D721Med (cell line): ENCODE measurements at regions not wholly inside any gene's neighbourhood (a gene's known extent, or its start where the extent isn't known, plus 50 kb on each side); places are given as distances from the start of the nearest gene placed in this dataset.

ENCODE experiments used
- DNase-seq: peaks from one replicate; pipeline ENCODE4 v3.0.0; 2011; ENCODE audit warnings: low spot score; ENCODE audit not compliant: insufficient read length
- FAIRE-seq: peaks from 2 replicates; lab custom pipeline; 2011; peaks lifted over from hg19 to GRCh38; lab: Jason Lieb, UNC
- TF ChIP-seq, protein P1 (sequence below): IDR thresholded peaks from 2 replicates; pipeline ENCODE4 v1.5.1; 2012; ENCODE audit warnings: mild to moderate bottlenecking, control low read depth; ENCODE audit not compliant: insufficient read depth; ENCODE audit errors: missing control alignments

DNA sequence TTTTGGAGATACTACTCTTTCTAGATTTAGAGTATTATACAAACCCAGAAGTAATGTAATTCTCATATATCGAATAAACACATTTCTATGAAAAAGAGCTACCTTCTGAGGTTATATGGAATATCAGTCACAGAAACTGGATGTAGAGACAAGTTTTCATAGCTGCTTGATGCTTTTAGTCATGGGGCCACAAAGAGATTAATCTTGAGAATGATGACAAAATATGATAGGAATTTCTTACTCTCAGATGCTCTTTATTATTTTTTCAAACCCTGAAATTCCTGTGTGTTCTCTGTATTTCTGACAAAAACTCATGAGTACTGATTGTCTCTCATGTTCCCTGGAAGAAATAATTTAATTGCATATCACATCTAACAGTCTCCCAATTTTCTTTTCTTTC, 662.5 kb downstream of the RAPGEF2 start:
- DNase-seq (no peak), FAIRE-seq (no peak)
- TF ChIP-seq, protein P1, sequence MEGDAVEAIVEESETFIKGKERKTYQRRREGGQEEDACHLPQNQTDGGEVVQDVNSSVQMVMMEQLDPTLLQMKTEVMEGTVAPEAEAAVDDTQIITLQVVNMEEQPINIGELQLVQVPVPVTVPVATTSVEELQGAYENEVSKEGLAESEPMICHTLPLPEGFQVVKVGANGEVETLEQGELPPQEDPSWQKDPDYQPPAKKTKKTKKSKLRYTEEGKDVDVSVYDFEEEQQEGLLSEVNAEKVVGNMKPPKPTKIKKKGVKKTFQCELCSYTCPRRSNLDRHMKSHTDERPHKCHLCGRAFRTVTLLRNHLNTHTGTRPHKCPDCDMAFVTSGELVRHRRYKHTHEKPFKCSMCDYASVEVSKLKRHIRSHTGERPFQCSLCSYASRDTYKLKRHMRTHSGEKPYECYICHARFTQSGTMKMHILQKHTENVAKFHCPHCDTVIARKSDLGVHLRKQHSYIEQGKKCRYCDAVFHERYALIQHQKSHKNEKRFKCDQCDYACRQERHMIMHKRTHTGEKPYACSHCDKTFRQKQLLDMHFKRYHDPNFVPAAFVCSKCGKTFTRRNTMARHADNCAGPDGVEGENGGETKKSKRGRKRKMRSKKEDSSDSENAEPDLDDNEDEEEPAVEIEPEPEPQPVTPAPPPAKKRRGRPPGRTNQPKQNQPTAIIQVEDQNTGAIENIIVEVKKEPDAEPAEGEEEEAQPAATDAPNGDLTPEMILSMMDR = no peak

DNA sequence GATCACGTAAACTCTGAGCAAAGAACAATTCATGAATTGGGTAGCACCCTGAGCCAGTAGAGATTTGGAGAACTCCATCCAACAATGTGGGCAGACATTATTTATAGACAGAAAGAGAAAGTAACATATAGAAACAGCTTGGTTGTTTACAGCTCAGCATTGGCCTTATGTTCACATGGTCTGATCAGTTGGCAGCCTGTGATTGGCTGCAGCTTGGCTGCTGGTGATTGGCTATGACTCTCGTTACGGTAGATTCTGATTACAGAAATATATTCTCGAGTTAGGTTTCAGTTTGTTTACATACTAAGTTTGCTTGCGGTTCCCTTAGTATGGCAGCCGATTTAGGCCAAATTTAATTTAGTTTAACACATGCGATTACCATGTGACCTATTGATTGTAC, 663.4 kb downstream of the RAPGEF2 start:
- FAIRE-seq (no peak), DNase-seq (no peak)
- TF ChIP-seq, protein P1 = no peak

GRCh38 chr4:159767406-159767805, 664.5 kb downstream of the RAPGEF2 start:
- FAIRE-seq = no peak
- no peak for DNase-seq
- TF ChIP-seq, protein P1 = no peak

DNA sequence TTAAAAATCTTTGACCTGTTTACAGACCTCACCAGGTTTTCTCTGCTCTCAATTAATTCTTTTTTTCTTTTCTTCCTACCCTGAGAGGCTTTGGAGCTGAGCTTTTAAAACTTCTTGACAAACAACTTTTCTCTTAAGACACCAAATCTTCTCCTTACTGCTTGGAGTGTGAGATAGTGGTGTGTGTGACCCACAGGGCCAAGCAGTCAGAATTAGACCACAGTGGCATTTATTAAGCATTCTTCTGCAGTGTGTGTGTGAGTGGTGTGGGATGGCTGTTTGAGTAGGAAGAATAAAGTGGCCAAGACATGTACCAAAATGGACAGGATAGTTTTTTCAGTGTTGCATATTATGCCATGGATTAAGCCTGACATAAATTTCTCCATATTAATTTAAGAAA, 665.1 kb downstream of the RAPGEF2 start:
- DNase-seq (no peak), FAIRE-seq (no peak)
- TF ChIP-seq, protein P1 = no peak

- DNase-seq (no peak), FAIRE-seq (no peak)
- TF ChIP-seq, protein P1 = no peak
These were observed 667.5 kb downstream of the RAPGEF2 start for GRCh38 chr4:159770401-159770800.

DNA sequence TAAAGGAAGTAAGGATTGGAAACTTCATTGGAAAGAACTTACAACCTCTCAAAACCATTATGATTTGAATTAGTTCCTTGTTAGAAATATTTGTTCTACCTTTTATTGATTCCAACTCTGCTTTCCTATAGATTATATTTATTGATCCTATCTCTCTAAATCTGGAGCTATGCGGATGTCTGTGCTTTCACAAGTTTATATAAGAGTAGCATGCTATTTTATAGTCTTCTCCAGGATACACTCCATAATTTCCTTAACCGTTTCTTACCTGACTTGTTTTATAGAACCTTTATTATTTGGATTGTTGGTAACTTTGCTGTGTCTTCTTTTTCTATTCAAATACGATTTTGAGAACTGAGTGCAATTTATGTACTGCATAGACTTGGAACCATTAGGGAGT, 668.1 kb downstream of the RAPGEF2 start:
- TF ChIP-seq, protein P1 = no peak
- FAIRE-seq (no peak), DNase-seq (no peak)

- TF ChIP-seq, protein P1 = no peak
- FAIRE-seq (peak; percentile 6), DNase-seq (no peak)
These were observed 674.1 kb downstream of the RAPGEF2 start for GRCh38 chr4:159776961-159777360.
